ENCODE measurements at regions not wholly inside any gene's neighbourhood (a gene's known extent, or its start where the extent isn't known, plus 50 kb on each side); places are given as distances from the start of the nearest gene placed in this dataset.
A peak's percentile ranks its signal among the peaks of the same experiment; 100 is the strongest.

GRCh38 chr4:151960449-151961230 is 199.8 kb upstream of the GATB start:
- DNase-seq: no peak

GRCh38 chr4:151957153-151957552 is 196.3 kb upstream of the GATB start:
- no peak for DNase-seq

GRCh38 chr4:151955721-151956380 is 195.0 kb upstream of the GATB start:
- no peak for DNase-seq

GRCh38 chr4:151953795-151954372 is 193.1 kb upstream of the GATB start:
- no peak for DNase-seq

- DNase-seq: no peak
These were observed 192.5 kb upstream of the GATB start for GRCh38 chr4:151953312-151953711.

GRCh38 chr4:151952711-151953254 is 192.0 kb upstream of the GATB start:
- DNase-seq: no peak

- DNase-seq: no peak
These were observed 191.3 kb upstream of the GATB start for GRCh38 chr4:151952137-151952536.

GRCh38 chr4:151951671-151952050 is 190.9 kb upstream of the GATB start:
- DNase-seq: no peak

GRCh38 chr4:151950993-151951670 is 190.3 kb upstream of the GATB start:
- no peak for DNase-seq

- no peak for DNase-seq
These were observed 187.7 kb upstream of the GATB start for GRCh38 chr4:151948351-151949016.

- DNase-seq: no peak
These were observed 185.9 kb upstream of the GATB start for GRCh38 chr4:151946718-151947117.

- DNase-seq: no peak
These were observed 182.2 kb upstream of the GATB start for GRCh38 chr4:151942971-151943370.

- peak; percentile 3 for DNase-seq
These were observed 180.3 kb upstream of the GATB start for GRCh38 chr4:151940926-151941617.

GRCh38 chr4:151940291-151940690 is 179.5 kb upstream of the GATB start:
- DNase-seq: no peak

- DNase-seq: no peak
These were observed 178.9 kb upstream of the GATB start for GRCh38 chr4:151939670-151940069.

GRCh38 chr4:151935411-151935810 is 174.6 kb upstream of the GATB start:
- DNase-seq: no peak

- no peak for DNase-seq
These were observed 174.0 kb upstream of the GATB start for GRCh38 chr4:151934766-151935165.

GRCh38 chr4:151933122-151933827 is 172.5 kb upstream of the GATB start:
- DNase-seq: no peak

- no peak for DNase-seq
These were observed 170.8 kb upstream of the GATB start for GRCh38 chr4:151931563-151931962.

- no peak for DNase-seq
These were observed 169.6 kb upstream of the GATB start for GRCh38 chr4:151930372-151930771.

GRCh38 chr4:151928112-151928511 is 167.3 kb upstream of the GATB start:
- DNase-seq: no peak
